ENCODE measurements at regions not wholly inside any gene's neighbourhood (a gene's known extent, or its start where the extent isn't known, plus 50 kb on each side); places are given as distances from the start of the nearest gene placed in this dataset.

DNA sequence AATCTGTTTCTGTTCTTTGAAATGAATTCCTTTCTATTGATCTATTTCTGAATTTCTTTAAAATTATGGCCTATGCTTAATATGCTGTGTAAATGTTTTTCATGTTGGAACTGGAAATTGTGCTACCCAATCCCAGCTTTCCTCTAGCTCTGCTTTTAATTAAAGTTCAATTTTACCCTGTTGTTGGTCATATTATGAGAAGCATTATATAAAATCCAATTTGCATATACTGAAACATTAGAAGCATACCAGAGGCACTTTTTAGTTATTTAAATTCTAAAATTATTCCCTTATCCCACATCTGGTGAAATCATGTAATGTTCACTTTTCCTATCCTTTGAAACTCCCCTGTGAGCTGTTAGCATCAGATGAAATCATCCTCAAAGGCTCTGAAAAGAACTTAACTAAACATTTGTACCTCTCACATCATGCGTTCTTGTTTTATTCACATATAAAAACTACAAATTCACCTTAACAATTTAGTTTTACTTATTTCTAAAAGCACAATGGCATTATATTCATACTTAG, 160.6 kb upstream of the COL21A1 start:
- no peak for TF ChIP-seq POLR2A (IDR thresholded peaks at IDR 0.05)
- TF ChIP-seq, protein P1, sequence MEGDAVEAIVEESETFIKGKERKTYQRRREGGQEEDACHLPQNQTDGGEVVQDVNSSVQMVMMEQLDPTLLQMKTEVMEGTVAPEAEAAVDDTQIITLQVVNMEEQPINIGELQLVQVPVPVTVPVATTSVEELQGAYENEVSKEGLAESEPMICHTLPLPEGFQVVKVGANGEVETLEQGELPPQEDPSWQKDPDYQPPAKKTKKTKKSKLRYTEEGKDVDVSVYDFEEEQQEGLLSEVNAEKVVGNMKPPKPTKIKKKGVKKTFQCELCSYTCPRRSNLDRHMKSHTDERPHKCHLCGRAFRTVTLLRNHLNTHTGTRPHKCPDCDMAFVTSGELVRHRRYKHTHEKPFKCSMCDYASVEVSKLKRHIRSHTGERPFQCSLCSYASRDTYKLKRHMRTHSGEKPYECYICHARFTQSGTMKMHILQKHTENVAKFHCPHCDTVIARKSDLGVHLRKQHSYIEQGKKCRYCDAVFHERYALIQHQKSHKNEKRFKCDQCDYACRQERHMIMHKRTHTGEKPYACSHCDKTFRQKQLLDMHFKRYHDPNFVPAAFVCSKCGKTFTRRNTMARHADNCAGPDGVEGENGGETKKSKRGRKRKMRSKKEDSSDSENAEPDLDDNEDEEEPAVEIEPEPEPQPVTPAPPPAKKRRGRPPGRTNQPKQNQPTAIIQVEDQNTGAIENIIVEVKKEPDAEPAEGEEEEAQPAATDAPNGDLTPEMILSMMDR (IDR thresholded peaks at IDR 0.05): no peak
